ENCODE measurements at regions not wholly inside any gene's neighbourhood (a gene's known extent, or its start where the extent isn't known, plus 50 kb on each side); places are given as distances from the start of the nearest gene placed in this dataset.
A peak's percentile ranks its signal among the peaks of the same experiment; 100 is the strongest.
"Not testable (repeated sequence)": the region's sequence is repeated elsewhere in the genome, so short reads cannot be mapped to it uniquely, and the experiment has no call there.

- H3K4me3 ChIP-seq (ENCODE audit: control insufficient read depth in 1 of 7, extremely low read depth in 1 of 7, insufficient read depth in 4 of 7, low read depth in 2 of 7, low read length in 6 of 7); POLR2A ChIA-PET; H3K4me1 ChIP-seq (ENCODE audit: control extremely low read depth in 1 of 4, control insufficient read depth in 4 of 4, insufficient read depth in 4 of 4, low read length in 3 of 4); H3K27me3 ChIP-seq (replicated peaks in 2 of 5; ENCODE audit: control insufficient read depth in 4 of 5, insufficient read depth in 5 of 5, low read length in 4 of 5); H3K36me3 ChIP-seq (ENCODE audit: control insufficient read depth in 4 of 4, insufficient read depth in 4 of 4, low read length in 3 of 4); CTCF ChIA-PET; DNase-seq; H3K9me3 ChIP-seq (ENCODE audit: control extremely low read depth in 1 of 5, control insufficient read depth in 4 of 5, insufficient read depth in 2 of 5, low read depth in 1 of 5, low read length in 4 of 5); H3K27ac ChIP-seq (ENCODE audit: insufficient read depth in 1 of 2, low read depth in 1 of 2, low read length in 2 of 2, poor library complexity in 1 of 2, severe bottlenecking in 2 of 2): not testable (repeated sequence)
- 100% methylated on average over 1 of the region's 4 CpGs for WGBS (ENCODE audit: insufficient coverage)
These were observed 353.3 kb downstream of the C12orf75 start for GRCh38 chr12:105683836-105684235.

- POLR2A ChIA-PET, result no interaction called here
- CTCF ChIA-PET, result no interaction called here
- WGBS (ENCODE audit: insufficient coverage), result 100% methylated on average over 2 of the region's 3 CpGs
These were observed 367.6 kb downstream of the C12orf75 start for GRCh38 chr12:105698075-105698474.

GRCh38 chr12:105699209-105699608 is 368.7 kb downstream of the C12orf75 start:
- Histone ChIP-seq H3K9me3 (ENCODE audit: control extremely low read depth in 1 of 5, control insufficient read depth in 4 of 5, insufficient read depth in 2 of 5, low read depth in 1 of 5, low read length in 4 of 5) (peaks cover 0 to 2% (median 0%) of the 10 kb centered on the region in 5 experiments), H3K27ac (ENCODE audit: insufficient read depth in 1 of 2, low read depth in 1 of 2, low read length in 2 of 2, poor library complexity in 1 of 2, severe bottlenecking in 2 of 2) (no peak overlapping the region), H3K4me3 (ENCODE audit: control insufficient read depth in 1 of 7, extremely low read depth in 1 of 7, insufficient read depth in 4 of 7, low read depth in 2 of 7, low read length in 6 of 7) (no peak overlapping the region), H3K36me3 (ENCODE audit: control insufficient read depth in 4 of 4, insufficient read depth in 4 of 4, low read length in 3 of 4) (no peaks in the 10 kb centered on the region), H3K27me3 (replicated peaks in 2 of 5; ENCODE audit: control insufficient read depth in 4 of 5, insufficient read depth in 5 of 5, low read length in 4 of 5) (peaks cover 0 to 12% (median 6%) of the 10 kb centered on the region in 5 experiments), H3K4me1 (ENCODE audit: control extremely low read depth in 1 of 4, control insufficient read depth in 4 of 4, insufficient read depth in 4 of 4, low read length in 3 of 4) (no peaks in the 10 kb centered on the region)
- ChIA-PET CTCF (no interaction called here), POLR2A (no interaction called here)
- no peak for DNase-seq
- no CpG with 5 or more reads among the region's 1 CpG for WGBS (ENCODE audit: insufficient coverage)

More at GRCh38 chr12:105698075-105698474, 367.6 kb downstream of the C12orf75 start:
- H3K4me3 ChIP-seq (ENCODE audit: control insufficient read depth in 1 of 7, extremely low read depth in 1 of 7, insufficient read depth in 4 of 7, low read depth in 2 of 7, low read length in 6 of 7), result no peak overlapping the region
- DNase-seq, result no peak
- H3K36me3 ChIP-seq (ENCODE audit: control insufficient read depth in 4 of 4, insufficient read depth in 4 of 4, low read length in 3 of 4), result no peaks in the 10 kb centered on the region
- H3K4me1 ChIP-seq (ENCODE audit: control extremely low read depth in 1 of 4, control insufficient read depth in 4 of 4, insufficient read depth in 4 of 4, low read length in 3 of 4), result no peaks in the 10 kb centered on the region
- H3K9me3 ChIP-seq (ENCODE audit: control extremely low read depth in 1 of 5, control insufficient read depth in 4 of 5, insufficient read depth in 2 of 5, low read depth in 1 of 5, low read length in 4 of 5), result peaks cover 0 to 2% (median 0%) of the 10 kb centered on the region in 5 experiments
- peaks cover 0 to 8% (median 2%) of the 10 kb centered on the region in 5 experiments for H3K27me3 ChIP-seq (replicated peaks in 2 of 5; ENCODE audit: control insufficient read depth in 4 of 5, insufficient read depth in 5 of 5, low read length in 4 of 5)
- no peak overlapping the region for H3K27ac ChIP-seq (ENCODE audit: insufficient read depth in 1 of 2, low read depth in 1 of 2, low read length in 2 of 2, poor library complexity in 1 of 2, severe bottlenecking in 2 of 2)

GRCh38 chr12:105704787-105705186 is 374.3 kb downstream of the C12orf75 start:
- CTCF ChIA-PET, result interaction anchor here (0.7 to 1.3 kb wide), 5 partner anchors 284 to 530 kb away, joined by 3 to 4 read pairs (median 3); no protein-coding TSS in a partner anchor
- Histone ChIP-seq H3K4me3 (ENCODE audit: control insufficient read depth in 1 of 7, extremely low read depth in 1 of 7, insufficient read depth in 4 of 7, low read depth in 2 of 7, low read length in 6 of 7) (no peak overlapping the region), H3K9me3 (ENCODE audit: control extremely low read depth in 1 of 5, control insufficient read depth in 4 of 5, insufficient read depth in 2 of 5, low read depth in 1 of 5, low read length in 4 of 5) (no peaks in the 10 kb centered on the region), H3K4me1 (ENCODE audit: control extremely low read depth in 1 of 4, control insufficient read depth in 4 of 4, insufficient read depth in 4 of 4, low read length in 3 of 4) (no peaks in the 10 kb centered on the region), H3K36me3 (ENCODE audit: control insufficient read depth in 4 of 4, insufficient read depth in 4 of 4, low read length in 3 of 4) (no peaks in the 10 kb centered on the region), H3K27ac (ENCODE audit: insufficient read depth in 1 of 2, low read depth in 1 of 2, low read length in 2 of 2, poor library complexity in 1 of 2, severe bottlenecking in 2 of 2) (no peak overlapping the region), H3K27me3 (replicated peaks in 2 of 5; ENCODE audit: control insufficient read depth in 4 of 5, insufficient read depth in 5 of 5, low read length in 4 of 5) (peaks cover 0 to 12% (median 6%) of the 10 kb centered on the region in 5 experiments)
- WGBS (ENCODE audit: insufficient coverage), result 84% methylated on average over 6 of the region's 6 CpGs
- POLR2A ChIA-PET, result no interaction called here
- no peak for DNase-seq

GRCh38 chr12:105705235-105705634 is 374.7 kb downstream of the C12orf75 start:
- no peak for DNase-seq
- peaks cover 0 to 12% (median 6%) of the 10 kb centered on the region in 5 experiments for H3K27me3 ChIP-seq (replicated peaks in 2 of 5; ENCODE audit: control insufficient read depth in 4 of 5, insufficient read depth in 5 of 5, low read length in 4 of 5)
- CTCF ChIA-PET, result interaction anchor here (0.7 to 1.3 kb wide), 5 partner anchors 284 to 530 kb away, joined by 3 to 4 read pairs (median 3); no protein-coding TSS in a partner anchor
- H3K4me1 ChIP-seq (ENCODE audit: control extremely low read depth in 1 of 4, control insufficient read depth in 4 of 4, insufficient read depth in 4 of 4, low read length in 3 of 4), result no peaks in the 10 kb centered on the region
- WGBS (ENCODE audit: insufficient coverage), result 81% methylated on average over 7 of the region's 8 CpGs
- POLR2A ChIA-PET, result no interaction called here
- H3K9me3 ChIP-seq (ENCODE audit: control extremely low read depth in 1 of 5, control insufficient read depth in 4 of 5, insufficient read depth in 2 of 5, low read depth in 1 of 5, low read length in 4 of 5), result no peaks in the 10 kb centered on the region
- no peaks in the 10 kb centered on the region for H3K36me3 ChIP-seq (ENCODE audit: control insufficient read depth in 4 of 4, insufficient read depth in 4 of 4, low read length in 3 of 4)
- no peak overlapping the region for H3K4me3 ChIP-seq (ENCODE audit: control insufficient read depth in 1 of 7, extremely low read depth in 1 of 7, insufficient read depth in 4 of 7, low read depth in 2 of 7, low read length in 6 of 7)
- no peak overlapping the region for H3K27ac ChIP-seq (ENCODE audit: insufficient read depth in 1 of 2, low read depth in 1 of 2, low read length in 2 of 2, poor library complexity in 1 of 2, severe bottlenecking in 2 of 2)

- DNase-seq, result peak; percentile 36 to 54 (median 42)
- WGBS (ENCODE audit: insufficient coverage), result 70% methylated on average over 2 of the region's 7 CpGs
- H3K27me3 ChIP-seq (replicated peaks in 2 of 5; ENCODE audit: control insufficient read depth in 4 of 5, insufficient read depth in 5 of 5, low read length in 4 of 5), result peaks cover 0 to 12% (median 6%) of the 10 kb centered on the region in 5 experiments
- no peak overlapping the region for H3K4me3 ChIP-seq (ENCODE audit: control insufficient read depth in 1 of 7, extremely low read depth in 1 of 7, insufficient read depth in 4 of 7, low read depth in 2 of 7, low read length in 6 of 7)
- H3K4me1 ChIP-seq (ENCODE audit: control extremely low read depth in 1 of 4, control insufficient read depth in 4 of 4, insufficient read depth in 4 of 4, low read length in 3 of 4), result no peaks in the 10 kb centered on the region
- H3K36me3 ChIP-seq (ENCODE audit: control insufficient read depth in 4 of 4, insufficient read depth in 4 of 4, low read length in 3 of 4), result no peaks in the 10 kb centered on the region
- H3K9me3 ChIP-seq (ENCODE audit: control extremely low read depth in 1 of 5, control insufficient read depth in 4 of 5, insufficient read depth in 2 of 5, low read depth in 1 of 5, low read length in 4 of 5), result no peaks in the 10 kb centered on the region
- POLR2A ChIA-PET, result no interaction called here
- no peak overlapping the region for H3K27ac ChIP-seq (ENCODE audit: insufficient read depth in 1 of 2, low read depth in 1 of 2, low read length in 2 of 2, poor library complexity in 1 of 2, severe bottlenecking in 2 of 2)
- CTCF ChIA-PET, result interaction anchor here (1.0 to 1.7 kb wide), 6 partner anchors 13 to 529 kb away, joined by 3 to 7 read pairs (median 4); no protein-coding TSS in a partner anchor
These were observed 375.3 kb downstream of the C12orf75 start for GRCh38 chr12:105705765-105706164.

- H3K9me3 ChIP-seq (ENCODE audit: control extremely low read depth in 1 of 5, control insufficient read depth in 4 of 5, insufficient read depth in 2 of 5, low read depth in 1 of 5, low read length in 4 of 5), result no peaks in the 10 kb centered on the region
- ChIA-PET CTCF (interaction anchor here (0.7 to 1.7 kb wide), 5 partner anchors 12 to 429 kb away, joined by 3 to 7 read pairs (median 3); no protein-coding TSS in a partner anchor), POLR2A (no interaction called here)
- H3K4me1 ChIP-seq (ENCODE audit: control extremely low read depth in 1 of 4, control insufficient read depth in 4 of 4, insufficient read depth in 4 of 4, low read length in 3 of 4), result no peaks in the 10 kb centered on the region
- no peak overlapping the region for H3K4me3 ChIP-seq (ENCODE audit: control insufficient read depth in 1 of 7, extremely low read depth in 1 of 7, insufficient read depth in 4 of 7, low read depth in 2 of 7, low read length in 6 of 7)
- DNase-seq, result no peak
- WGBS (ENCODE audit: insufficient coverage), result 98% methylated on average over 8 of the region's 8 CpGs
- H3K36me3 ChIP-seq (ENCODE audit: control insufficient read depth in 4 of 4, insufficient read depth in 4 of 4, low read length in 3 of 4), result no peaks in the 10 kb centered on the region
- peaks cover 0 to 12% (median 6%) of the 10 kb centered on the region in 5 experiments for H3K27me3 ChIP-seq (replicated peaks in 2 of 5; ENCODE audit: control insufficient read depth in 4 of 5, insufficient read depth in 5 of 5, low read length in 4 of 5)
- no peak overlapping the region for H3K27ac ChIP-seq (ENCODE audit: insufficient read depth in 1 of 2, low read depth in 1 of 2, low read length in 2 of 2, poor library complexity in 1 of 2, severe bottlenecking in 2 of 2)
These were observed 376.0 kb downstream of the C12orf75 start for GRCh38 chr12:105706321-105706972.
